HL-60 (cell line): ENCODE measurements at regions not wholly inside any gene's neighbourhood (a gene's known extent, or its start where the extent isn't known, plus 50 kb on each side); places are given as distances from the start of the nearest gene placed in this dataset.

Source experiments
- DNase-seq, 2 experiments: peaks; one replicate each; pipeline ENCODE4 v3.0.0-alpha.2; 2010 to 2020; ENCODE audit warnings: low read depth in 1 of 2, low spot score in 1 of 2
- H3K27ac ChIP-seq: fragments of 250-450 bp; sonication (Bioruptor Pico); replicated peaks from 2 replicates; pipeline ENCODE4 v1.5.1; 2020; ENCODE audit warnings: mild to moderate bottlenecking, moderate library complexity
- H3K27me3 ChIP-seq: fragments of 250-450 bp; sonication (Bioruptor Pico); 2 replicates; pipeline ENCODE4 v1.5.1; 2021; ENCODE audit warnings: mild to moderate bottlenecking, moderate library complexity; ENCODE audit not compliant: insufficient read depth, poor library complexity, severe bottlenecking
- H3K4me3 ChIP-seq: replicated peaks from 2 replicates; pipeline ENCODE4 v1.5.1; 2011; ENCODE audit warnings: mild to moderate bottlenecking, control low read depth, low read length; ENCODE audit not compliant: insufficient read depth
- GABPA ChIP-seq: IDR thresholded peaks from 2 replicates; pipeline ENCODE4 v1.6.1; 2012; ENCODE audit warnings: low read depth
- POLR2AphosphoS5 ChIP-seq: IDR thresholded peaks from 2 replicates; pipeline ENCODE4 v1.6.1; 2012; ENCODE audit warnings: low read depth
- SPI1 ChIP-seq: IDR thresholded peaks from 2 replicates; pipeline ENCODE4 v1.6.1; 2012; ENCODE audit warnings: low read depth, mild to moderate bottlenecking, borderline replicate concordance
- TF ChIP-seq, protein P1 (sequence below): IDR thresholded peaks from one replicate; pipeline ENCODE4 v1.5.1; 2011; ENCODE audit warnings: low read length, control low read depth, inconsistent platforms; ENCODE audit not compliant: insufficient read depth
- TF ChIP-seq, protein P2 (sequence below): IDR thresholded peaks from 2 replicates; pipeline ENCODE4 v1.6.1; 2012; ENCODE audit warnings: low read depth; ENCODE audit not compliant: insufficient replicate concordance

DNA sequence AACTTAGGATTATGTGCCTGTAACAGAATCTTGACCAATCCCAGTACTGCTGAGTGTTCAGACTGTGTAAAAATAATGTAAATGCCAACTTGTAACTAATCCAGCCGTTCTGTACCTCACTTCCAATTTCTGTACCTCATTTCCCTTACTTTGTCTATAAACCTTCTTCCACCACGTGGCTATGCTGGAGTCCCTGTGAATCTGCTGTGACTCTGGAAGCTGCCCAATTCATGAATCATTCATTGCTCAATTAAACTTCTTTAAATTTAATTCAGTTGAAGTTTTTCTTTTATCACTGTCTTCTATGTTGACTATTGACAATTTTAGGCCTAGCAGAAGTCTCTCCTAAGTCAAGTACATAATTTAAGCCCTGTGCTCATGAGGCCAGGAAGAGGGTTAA, 215.3 kb upstream of the RHOBTB1 start:
- H3K27ac ChIP-seq, result no peak overlapping the region
- no peak for DNase-seq
- TF ChIP-seq, protein P1, sequence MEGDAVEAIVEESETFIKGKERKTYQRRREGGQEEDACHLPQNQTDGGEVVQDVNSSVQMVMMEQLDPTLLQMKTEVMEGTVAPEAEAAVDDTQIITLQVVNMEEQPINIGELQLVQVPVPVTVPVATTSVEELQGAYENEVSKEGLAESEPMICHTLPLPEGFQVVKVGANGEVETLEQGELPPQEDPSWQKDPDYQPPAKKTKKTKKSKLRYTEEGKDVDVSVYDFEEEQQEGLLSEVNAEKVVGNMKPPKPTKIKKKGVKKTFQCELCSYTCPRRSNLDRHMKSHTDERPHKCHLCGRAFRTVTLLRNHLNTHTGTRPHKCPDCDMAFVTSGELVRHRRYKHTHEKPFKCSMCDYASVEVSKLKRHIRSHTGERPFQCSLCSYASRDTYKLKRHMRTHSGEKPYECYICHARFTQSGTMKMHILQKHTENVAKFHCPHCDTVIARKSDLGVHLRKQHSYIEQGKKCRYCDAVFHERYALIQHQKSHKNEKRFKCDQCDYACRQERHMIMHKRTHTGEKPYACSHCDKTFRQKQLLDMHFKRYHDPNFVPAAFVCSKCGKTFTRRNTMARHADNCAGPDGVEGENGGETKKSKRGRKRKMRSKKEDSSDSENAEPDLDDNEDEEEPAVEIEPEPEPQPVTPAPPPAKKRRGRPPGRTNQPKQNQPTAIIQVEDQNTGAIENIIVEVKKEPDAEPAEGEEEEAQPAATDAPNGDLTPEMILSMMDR, result no peak
- TF ChIP-seq SPI1 (no peak), POLR2AphosphoS5 (no peak), GABPA (no peak)
- TF ChIP-seq, protein P2, sequence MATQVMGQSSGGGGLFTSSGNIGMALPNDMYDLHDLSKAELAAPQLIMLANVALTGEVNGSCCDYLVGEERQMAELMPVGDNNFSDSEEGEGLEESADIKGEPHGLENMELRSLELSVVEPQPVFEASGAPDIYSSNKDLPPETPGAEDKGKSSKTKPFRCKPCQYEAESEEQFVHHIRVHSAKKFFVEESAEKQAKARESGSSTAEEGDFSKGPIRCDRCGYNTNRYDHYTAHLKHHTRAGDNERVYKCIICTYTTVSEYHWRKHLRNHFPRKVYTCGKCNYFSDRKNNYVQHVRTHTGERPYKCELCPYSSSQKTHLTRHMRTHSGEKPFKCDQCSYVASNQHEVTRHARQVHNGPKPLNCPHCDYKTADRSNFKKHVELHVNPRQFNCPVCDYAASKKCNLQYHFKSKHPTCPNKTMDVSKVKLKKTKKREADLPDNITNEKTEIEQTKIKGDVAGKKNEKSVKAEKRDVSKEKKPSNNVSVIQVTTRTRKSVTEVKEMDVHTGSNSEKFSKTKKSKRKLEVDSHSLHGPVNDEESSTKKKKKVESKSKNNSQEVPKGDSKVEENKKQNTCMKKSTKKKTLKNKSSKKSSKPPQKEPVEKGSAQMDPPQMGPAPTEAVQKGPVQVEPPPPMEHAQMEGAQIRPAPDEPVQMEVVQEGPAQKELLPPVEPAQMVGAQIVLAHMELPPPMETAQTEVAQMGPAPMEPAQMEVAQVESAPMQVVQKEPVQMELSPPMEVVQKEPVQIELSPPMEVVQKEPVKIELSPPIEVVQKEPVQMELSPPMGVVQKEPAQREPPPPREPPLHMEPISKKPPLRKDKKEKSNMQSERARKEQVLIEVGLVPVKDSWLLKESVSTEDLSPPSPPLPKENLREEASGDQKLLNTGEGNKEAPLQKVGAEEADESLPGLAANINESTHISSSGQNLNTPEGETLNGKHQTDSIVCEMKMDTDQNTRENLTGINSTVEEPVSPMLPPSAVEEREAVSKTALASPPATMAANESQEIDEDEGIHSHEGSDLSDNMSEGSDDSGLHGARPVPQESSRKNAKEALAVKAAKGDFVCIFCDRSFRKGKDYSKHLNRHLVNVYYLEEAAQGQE, result no peak
- H3K4me3 ChIP-seq, result no peak overlapping the region
- H3K27me3 ChIP-seq, result no peaks in the 10 kb centered on the region

DNA sequence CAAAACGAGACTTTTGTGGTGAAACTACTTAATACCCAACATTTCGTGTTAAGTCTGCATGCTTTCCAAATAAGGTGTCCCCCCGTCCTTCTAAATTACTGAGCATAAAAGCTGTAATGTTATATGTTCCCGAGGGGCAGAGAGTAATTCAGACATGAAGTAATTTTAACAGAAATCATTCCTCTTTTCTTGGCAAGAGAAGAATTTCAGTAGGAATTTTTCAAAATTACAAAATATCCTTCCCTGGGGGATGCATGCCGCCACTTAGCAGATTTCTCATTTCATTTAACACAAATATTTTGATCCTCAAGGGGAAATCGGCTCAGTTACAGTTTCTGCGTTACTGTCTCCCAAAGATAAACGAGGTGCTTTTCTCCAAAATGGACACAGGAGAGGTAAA, 213.2 kb upstream of the RHOBTB1 start:
- no peak overlapping the region for H3K4me3 ChIP-seq
- no peaks in the 10 kb centered on the region for H3K27me3 ChIP-seq
- no peak overlapping the region for H3K27ac ChIP-seq
- TF ChIP-seq GABPA (no peak), POLR2AphosphoS5 (no peak), SPI1 (no peak)
- TF ChIP-seq, protein P1, result no peak
- TF ChIP-seq, protein P2, result no peak
- no peak for DNase-seq

DNA sequence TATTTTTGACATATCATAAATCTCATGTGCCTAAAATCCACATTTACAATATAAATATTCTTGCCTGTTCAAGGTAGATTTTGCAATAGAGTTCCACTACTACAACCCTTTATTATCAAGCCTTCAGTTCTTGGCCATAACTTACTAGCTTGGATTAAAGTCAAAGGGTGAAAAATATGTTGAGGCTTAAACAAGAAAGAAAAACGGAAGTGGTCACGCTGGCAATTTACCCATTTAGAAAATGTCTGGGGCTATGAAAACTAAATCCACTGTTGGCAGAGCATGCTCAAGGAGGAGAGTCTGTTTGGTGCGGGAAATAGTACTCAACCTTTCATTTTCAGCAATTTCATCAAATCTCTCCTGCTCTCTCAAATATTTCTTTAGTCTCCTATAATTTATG, 209.8 kb upstream of the RHOBTB1 start:
- H3K27ac ChIP-seq, result no peak overlapping the region
- no peak for DNase-seq
- no peaks in the 10 kb centered on the region for H3K27me3 ChIP-seq
- TF ChIP-seq GABPA (no peak), POLR2AphosphoS5 (no peak), SPI1 (no peak)
- TF ChIP-seq, protein P1, result no peak
- TF ChIP-seq, protein P2, result no peak
- H3K4me3 ChIP-seq, result no peak overlapping the region
